Mammary epithelial cell (primary cell): ENCODE measurements at regions not wholly inside any gene's neighbourhood (a gene's known extent, or its start where the extent isn't known, plus 50 kb on each side); places are given as distances from the start of the nearest gene placed in this dataset.

Experiments
- CTCF ChIP-seq, 2 donors: IDR thresholded peaks in 1 of 2; conservative IDR thresholded peaks in 1 of 2; 2 replicates each; pipeline ENCODE4 v1.5.1; 2011 to 2012; ENCODE audit warnings: inconsistent platforms in 2 of 2, low read length in 2 of 2, mild to moderate bottlenecking in 2 of 2, control low read depth in 1 of 2, low read depth in 1 of 2; ENCODE audit not compliant: insufficient read depth in 1 of 2; ENCODE audit errors: extremely low read depth in 1 of 2
- EZH2 ChIP-seq: IDR thresholded peaks from 2 replicates; pipeline ENCODE4 v1.6.1; 2012; ENCODE audit warnings: low read length, inconsistent platforms, borderline replicate concordance

- no peak for TF ChIP-seq CTCF (conservative IDR thresholded peaks at IDR 0.05 in 1 of 2, IDR thresholded peaks at IDR 0.05 in 1 of 2; ENCODE audit: extremely low read depth in 1 of 2, insufficient read depth in 1 of 2, low read depth in 1 of 2, low read length in 2 of 2)
- TF ChIP-seq EZH2 = no peak
Measured at GRCh38 chr14:30242744-30243143, 315.1 kb upstream of the PRKD1 start.
